Uterus (tissue), 3 donors: ENCODE measurements at regions not wholly inside any gene's neighbourhood (a gene's known extent, or its start where the extent isn't known, plus 50 kb on each side); places are given as distances from the start of the nearest gene placed in this dataset.
"Not testable (repeated sequence)": the region's sequence is repeated elsewhere in the genome, so short reads cannot be mapped to it uniquely, and the experiment has no call there.

ENCODE experiments used
- DNase-seq, 2 donors: peaks; one replicate each; pipeline ENCODE4 v3.0.0-alpha.2; 2019 to 2020
- H3K27ac ChIP-seq, 2 donors: fragments of 200-600 bp; sonication (generic); 1 replicate in 1 of 2; 2 replicates in 1 of 2; pipeline ENCODE4 v1.5.1; 2016 to 2018
- H3K27me3 ChIP-seq, 2 donors: fragments of 200-600 bp; sonication (generic); one replicate each; pipeline ENCODE4 v1.5.1; 2018 to 2019; ENCODE audit warnings: control low read depth in 1 of 2
- H3K36me3 ChIP-seq, 2 donors: fragments of 200-600 bp; sonication (generic); one replicate each; pipeline ENCODE4 v1.5.1; 2019; ENCODE audit warnings: control low read depth in 1 of 2
- H3K4me1 ChIP-seq, 2 donors: fragments of 200-600 bp; sonication (generic); one replicate each; pipeline ENCODE4 v1.5.1; 2018 to 2019; ENCODE audit warnings: control low read depth in 1 of 2
- H3K4me3 ChIP-seq, 2 donors: fragments of 200-600 bp; sonication (generic); 1 replicate in 1 of 2; 2 replicates in 1 of 2; pipeline ENCODE4 v1.5.1; 2018 to 2019; ENCODE audit warnings: mild to moderate bottlenecking in 1 of 2
- H3K9me3 ChIP-seq, 2 donors: fragments of 200-600 bp; sonication (generic); one replicate each; pipeline ENCODE4 v1.5.1; 2019; ENCODE audit warnings: control low read depth in 1 of 2
- POLR2A ChIP-seq, 2 donors: fragments of 450-650 bp; IDR thresholded peaks; one replicate each; pipeline ENCODE4 v1.6.1; 2016; ENCODE audit warnings: antibody characterized with exemption in 2 of 2, mild to moderate bottlenecking in 1 of 2, moderate library complexity in 1 of 2
- intact Hi-C: fragments of 100-400 bp; cut with DNase I; formaldehyde crosslinking; loops from one replicate; pipeline ENCODE4 v1.15.1; 2023; ENCODE audit warnings: low total_unique reads
- TF ChIP-seq, protein P1 (sequence below), 4 experiments: fragments of 200-600 bp in 2 of 4; fragments of 450-650 bp in 2 of 4; sonication (generic) in 2 of 4; IDR thresholded peaks; one replicate each; pipeline ENCODE4 v1.5.1; 2016 to 2019; ENCODE audit warnings: antibody characterized with exemption in 4 of 4, mild to moderate bottlenecking in 2 of 4, moderate library complexity in 1 of 4
- donor health status: DM: yes; HTN: yes; CAD: no.

DNA sequence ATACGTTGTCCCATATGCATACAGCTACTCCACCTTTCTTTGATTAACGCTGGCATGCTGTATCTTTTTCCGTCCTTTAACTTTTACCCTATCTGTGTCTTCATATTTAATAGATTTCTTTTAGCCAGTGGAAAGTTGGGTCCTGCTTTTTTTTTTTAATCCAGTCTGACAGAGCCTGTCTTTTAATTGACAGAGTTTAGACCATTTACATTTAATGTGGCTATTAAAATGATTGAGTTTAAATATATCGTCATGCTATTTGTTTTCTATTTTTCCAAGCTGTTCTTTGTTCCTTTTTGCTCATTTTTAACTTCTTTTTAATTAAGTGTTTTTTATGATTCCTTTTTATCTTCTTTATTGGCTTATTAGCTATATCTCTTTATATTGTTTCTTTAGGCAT, 217.6 kb upstream of the NEBL start:
- H3K9me3 ChIP-seq: no peaks in the 10 kb centered on the region
- no peaks in the 10 kb centered on the region for H3K4me1 ChIP-seq
- intact Hi-C loops: no loop called here
- H3K27ac ChIP-seq: no peak overlapping the region
- TF ChIP-seq POLR2A (IDR thresholded peaks at IDR 0.05): no peak
- TF ChIP-seq, protein P1, sequence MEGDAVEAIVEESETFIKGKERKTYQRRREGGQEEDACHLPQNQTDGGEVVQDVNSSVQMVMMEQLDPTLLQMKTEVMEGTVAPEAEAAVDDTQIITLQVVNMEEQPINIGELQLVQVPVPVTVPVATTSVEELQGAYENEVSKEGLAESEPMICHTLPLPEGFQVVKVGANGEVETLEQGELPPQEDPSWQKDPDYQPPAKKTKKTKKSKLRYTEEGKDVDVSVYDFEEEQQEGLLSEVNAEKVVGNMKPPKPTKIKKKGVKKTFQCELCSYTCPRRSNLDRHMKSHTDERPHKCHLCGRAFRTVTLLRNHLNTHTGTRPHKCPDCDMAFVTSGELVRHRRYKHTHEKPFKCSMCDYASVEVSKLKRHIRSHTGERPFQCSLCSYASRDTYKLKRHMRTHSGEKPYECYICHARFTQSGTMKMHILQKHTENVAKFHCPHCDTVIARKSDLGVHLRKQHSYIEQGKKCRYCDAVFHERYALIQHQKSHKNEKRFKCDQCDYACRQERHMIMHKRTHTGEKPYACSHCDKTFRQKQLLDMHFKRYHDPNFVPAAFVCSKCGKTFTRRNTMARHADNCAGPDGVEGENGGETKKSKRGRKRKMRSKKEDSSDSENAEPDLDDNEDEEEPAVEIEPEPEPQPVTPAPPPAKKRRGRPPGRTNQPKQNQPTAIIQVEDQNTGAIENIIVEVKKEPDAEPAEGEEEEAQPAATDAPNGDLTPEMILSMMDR (IDR thresholded peaks at IDR 0.05): no peak
- no peak for DNase-seq
- H3K27me3 ChIP-seq: no peaks in the 10 kb centered on the region
- no peak overlapping the region for H3K4me3 ChIP-seq
- no peaks in the 10 kb centered on the region for H3K36me3 ChIP-seq

DNA sequence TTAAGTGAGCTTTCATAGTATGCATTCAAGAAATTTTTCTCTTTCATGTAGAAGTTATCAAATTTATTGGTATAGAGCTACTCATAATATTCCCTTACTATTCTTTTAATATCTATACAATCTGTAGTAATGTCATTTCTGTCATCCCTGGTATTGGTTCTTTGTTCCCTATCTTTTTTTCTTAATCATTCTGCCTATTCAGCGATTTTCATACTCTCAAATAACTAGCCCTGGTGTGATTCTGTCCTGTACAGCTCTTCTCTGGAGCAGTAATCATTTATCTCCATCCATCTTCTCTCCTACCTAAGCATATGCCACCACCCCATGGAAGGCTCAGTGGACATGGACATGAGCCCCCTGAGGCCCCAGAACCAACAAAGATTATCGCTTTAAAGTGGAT, 213.2 kb upstream of the NEBL start:
- no peaks in the 10 kb centered on the region for H3K9me3 ChIP-seq
- TF ChIP-seq, protein P1 (IDR thresholded peaks at IDR 0.05): no peak
- no peak for TF ChIP-seq POLR2A (IDR thresholded peaks at IDR 0.05)
- H3K4me1 ChIP-seq: no peaks in the 10 kb centered on the region
- no peaks in the 10 kb centered on the region for H3K27me3 ChIP-seq
- H3K27ac ChIP-seq: no peak overlapping the region
- no peaks in the 10 kb centered on the region for H3K36me3 ChIP-seq
- intact Hi-C loops: no loop called here
- no peak overlapping the region for H3K4me3 ChIP-seq
- no peak for DNase-seq

DNA sequence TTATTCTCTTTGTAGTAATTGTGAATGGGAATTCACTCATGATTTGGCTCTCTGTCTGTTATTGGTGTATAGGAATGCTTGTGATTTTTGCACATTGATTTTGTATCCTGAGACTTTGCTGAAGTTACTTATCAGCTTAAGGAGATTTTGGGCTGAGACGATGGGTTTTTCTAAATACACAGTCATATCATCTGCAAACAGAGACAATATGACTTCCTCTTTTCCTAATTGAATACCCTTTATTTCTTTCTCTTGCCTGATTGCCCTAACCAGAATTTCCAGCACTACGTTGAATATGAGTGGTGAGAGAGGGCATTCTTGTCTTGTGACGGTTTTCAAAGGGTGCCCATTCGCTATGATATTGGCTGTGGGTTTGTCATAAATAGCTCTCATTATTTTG, 209.8 kb upstream of the NEBL start:
- H3K36me3 ChIP-seq, H3K27me3 ChIP-seq, intact Hi-C loops: not testable (repeated sequence)

DNA sequence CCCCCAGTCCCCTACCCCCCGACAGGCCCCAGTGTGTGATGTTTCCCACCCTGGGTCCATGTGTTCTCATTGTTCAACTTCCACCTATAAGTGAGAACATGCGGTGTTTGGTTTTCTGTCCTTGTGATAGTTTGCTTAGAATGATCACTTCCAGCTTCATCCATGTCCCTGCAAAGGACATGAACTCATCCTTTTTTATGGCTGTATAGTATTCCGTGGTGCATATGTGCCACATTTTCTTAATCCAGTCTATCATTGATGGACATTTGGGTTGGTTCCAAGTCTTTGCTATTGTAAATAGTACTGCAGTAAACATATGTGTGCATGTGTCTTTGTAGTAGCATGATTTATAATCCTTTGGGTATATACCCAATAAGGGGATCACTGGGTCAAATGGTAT, 208.2 kb upstream of the NEBL start:
- H3K4me1 ChIP-seq, H3K36me3 ChIP-seq, H3K27me3 ChIP-seq, intact Hi-C loops, H3K9me3 ChIP-seq, H3K4me3 ChIP-seq, DNase-seq, H3K27ac ChIP-seq: not testable (repeated sequence)

More for the DNA sequence above, 209.8 kb upstream of the NEBL start:
- not testable (repeated sequence) for H3K4me1 ChIP-seq, DNase-seq, H3K27ac ChIP-seq, H3K9me3 ChIP-seq, H3K4me3 ChIP-seq

DNA sequence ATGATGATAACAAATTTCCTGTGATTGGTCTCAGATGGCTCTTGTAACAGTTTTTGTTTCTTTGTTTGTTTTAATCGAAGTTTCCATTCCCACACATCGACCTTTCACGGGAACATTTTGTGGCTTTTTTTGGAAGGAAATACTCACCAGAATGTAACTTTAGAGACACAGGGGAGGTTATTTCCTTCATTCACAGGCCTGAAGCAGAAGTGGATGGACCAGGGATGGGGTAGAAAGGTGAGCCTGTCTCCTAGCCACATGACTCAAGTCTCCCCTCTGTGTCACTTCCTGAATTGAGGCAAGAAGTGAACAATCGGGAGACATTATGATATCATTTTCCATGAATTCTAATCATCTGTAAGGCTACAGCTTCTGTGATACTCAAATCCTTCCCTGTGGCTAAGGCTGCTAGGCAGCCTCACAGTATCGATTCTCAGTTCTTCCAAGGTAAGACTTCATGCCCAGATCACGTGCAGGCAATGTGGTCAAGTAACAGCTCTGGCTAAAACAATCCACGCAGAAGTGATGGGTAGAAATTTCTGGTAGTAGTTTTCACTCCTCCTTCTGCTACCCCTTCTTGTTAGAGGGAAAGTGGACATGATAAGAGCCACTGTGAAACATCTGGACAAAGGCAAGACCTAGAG, 203.9 kb upstream of the NEBL start:
- no peaks in the 10 kb centered on the region for H3K36me3 ChIP-seq
- H3K27me3 ChIP-seq: no peaks in the 10 kb centered on the region
- H3K4me3 ChIP-seq: no peak overlapping the region
- no peaks in the 10 kb centered on the region for H3K9me3 ChIP-seq
- H3K4me1 ChIP-seq: no peaks in the 10 kb centered on the region
- TF ChIP-seq, protein P1 (IDR thresholded peaks at IDR 0.05): no peak
- TF ChIP-seq POLR2A (IDR thresholded peaks at IDR 0.05): no peak
- intact Hi-C loops: no loop called here
- no peak for DNase-seq
- no peak overlapping the region for H3K27ac ChIP-seq

DNA sequence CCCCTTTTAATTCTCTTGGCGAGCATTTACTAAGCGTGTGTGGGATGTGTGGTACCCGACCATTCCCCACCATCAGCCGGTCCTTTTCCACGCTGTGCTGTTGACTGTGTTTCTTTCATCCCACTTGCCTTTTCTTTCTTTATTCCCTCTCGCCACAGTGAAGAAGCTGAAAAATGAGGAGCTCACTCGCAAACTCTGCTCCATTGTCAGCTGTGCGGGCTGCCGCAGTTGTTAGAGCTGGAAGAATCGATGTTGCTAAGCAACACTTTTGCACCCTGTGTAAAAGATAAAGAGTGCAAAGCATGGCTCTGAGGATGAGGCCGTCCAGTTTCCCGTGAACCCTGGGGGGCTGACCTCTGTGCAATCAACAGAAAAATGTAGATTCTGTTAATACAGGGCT, 203.1 kb upstream of the NEBL start:
- Histone ChIP-seq H3K27ac (no peak overlapping the region), H3K4me1 (no peaks in the 10 kb centered on the region), H3K9me3 (no peaks in the 10 kb centered on the region), H3K36me3 (no peaks in the 10 kb centered on the region), H3K4me3 (no peak overlapping the region), H3K27me3 (no peaks in the 10 kb centered on the region)
- intact Hi-C loops: no loop called here
- no peak for TF ChIP-seq POLR2A (IDR thresholded peaks at IDR 0.05)
- TF ChIP-seq, protein P1 (IDR thresholded peaks at IDR 0.05): no peak
- no peak for DNase-seq
